Upper lobe of left lung (tissue), 4 donors: ENCODE measurements at regions not wholly inside any gene's neighbourhood (a gene's known extent, or its start where the extent isn't known, plus 50 kb on each side); places are given as distances from the start of the nearest gene placed in this dataset.

Experiments
- POLR2AphosphoS5 ChIP-seq, 2 donors: sonication (generic); formaldehyde crosslinking; IDR thresholded peaks; one replicate each; pipeline ENCODE4 v1.5.1; 2017; ENCODE audit warnings: antibody characterized with exemption in 2 of 2
- TF ChIP-seq, protein P1 (sequence below), 6 experiments: fragments of 450-650 bp in 4 of 6; fragments of 200-600 bp in 2 of 6; sonication (generic) in 2 of 6; IDR thresholded peaks; one replicate each; pipeline ENCODE4 v1.5.1; 2016 to 2019; ENCODE audit warnings: antibody characterized with exemption in 6 of 6

DNA sequence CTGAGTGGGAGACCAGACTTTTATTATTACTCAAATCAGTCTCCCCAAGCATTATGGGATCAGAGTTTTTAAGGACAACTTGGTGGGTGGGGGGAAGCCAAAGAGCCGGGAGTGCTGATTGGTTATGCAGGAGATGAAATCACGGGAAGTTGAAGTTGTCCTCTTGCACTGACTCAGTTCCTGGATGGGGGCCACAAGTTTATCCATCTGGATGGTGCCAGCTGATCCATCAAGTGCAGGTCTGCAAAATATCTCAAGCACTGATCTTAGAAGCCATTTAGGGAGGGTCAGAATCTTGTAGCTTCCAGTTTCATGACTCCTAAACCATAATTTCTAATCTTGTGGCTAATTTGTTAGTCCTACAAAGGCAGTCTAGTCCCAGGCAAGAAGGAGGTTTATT is 53.5 kb upstream of the LMO1 start:
- no peak for TF ChIP-seq POLR2AphosphoS5 (IDR thresholded peaks at IDR 0.05)
- TF ChIP-seq, protein P1, sequence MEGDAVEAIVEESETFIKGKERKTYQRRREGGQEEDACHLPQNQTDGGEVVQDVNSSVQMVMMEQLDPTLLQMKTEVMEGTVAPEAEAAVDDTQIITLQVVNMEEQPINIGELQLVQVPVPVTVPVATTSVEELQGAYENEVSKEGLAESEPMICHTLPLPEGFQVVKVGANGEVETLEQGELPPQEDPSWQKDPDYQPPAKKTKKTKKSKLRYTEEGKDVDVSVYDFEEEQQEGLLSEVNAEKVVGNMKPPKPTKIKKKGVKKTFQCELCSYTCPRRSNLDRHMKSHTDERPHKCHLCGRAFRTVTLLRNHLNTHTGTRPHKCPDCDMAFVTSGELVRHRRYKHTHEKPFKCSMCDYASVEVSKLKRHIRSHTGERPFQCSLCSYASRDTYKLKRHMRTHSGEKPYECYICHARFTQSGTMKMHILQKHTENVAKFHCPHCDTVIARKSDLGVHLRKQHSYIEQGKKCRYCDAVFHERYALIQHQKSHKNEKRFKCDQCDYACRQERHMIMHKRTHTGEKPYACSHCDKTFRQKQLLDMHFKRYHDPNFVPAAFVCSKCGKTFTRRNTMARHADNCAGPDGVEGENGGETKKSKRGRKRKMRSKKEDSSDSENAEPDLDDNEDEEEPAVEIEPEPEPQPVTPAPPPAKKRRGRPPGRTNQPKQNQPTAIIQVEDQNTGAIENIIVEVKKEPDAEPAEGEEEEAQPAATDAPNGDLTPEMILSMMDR (IDR thresholded peaks at IDR 0.05) = no peak
